H1 (cell line): ENCODE measurements at regions not wholly inside any gene's neighbourhood (a gene's known extent, or its start where the extent isn't known, plus 50 kb on each side); places are given as distances from the start of the nearest gene placed in this dataset.

Source experiments
- CTCF ChIA-PET: fragments of 300-600 bp; sonication (Branson Sonifier 250); formaldehyde crosslinking; loops from one replicate; lab custom pipeline; 2021; ENCODE audit not compliant: partially characterized antibody; lab: Charles Lee
- POLR2A ChIA-PET: fragments of 300-600 bp; sonication (Branson Sonifier 250); formaldehyde crosslinking; loops from one replicate; lab custom pipeline; 2021; ENCODE audit warnings: inconsistent platforms; ENCODE audit not compliant: partially characterized antibody; lab: Charles Lee
- DNase-seq, 2 experiments: peaks; one replicate each; pipeline versions ENCODE4 v3.0.0 to v3.0.0-alpha.2; 2010 to 2022; ENCODE audit warnings: low spot score in 2 of 2, low read depth in 1 of 2, mixed read lengths in 1 of 2
- FAIRE-seq: peaks from 2 replicates; lab custom pipeline; 2011; peaks lifted over from hg19 to GRCh38; lab: Jason Lieb, UNC
- H2AFZ ChIP-seq: 2 replicates; pipeline ENCODE4 v1.8.1; 2012; ENCODE audit warnings: low read length, inconsistent platforms
- H2AK5ac ChIP-seq: 2 replicates; pipeline ENCODE4 v1.6.1; 2013; ENCODE audit warnings: low read depth, low read length
- H2BK120ac ChIP-seq: replicated peaks from 2 replicates; pipeline ENCODE3; 2013; ENCODE audit warnings: low read depth, low read length, inconsistent platforms
- H2BK12ac ChIP-seq: 2 replicates; pipeline ENCODE4 v1.6.1; 2013; ENCODE audit warnings: low read depth, low read length
- H2BK15ac ChIP-seq: 2 replicates; pipeline ENCODE4 v1.6.1; 2013; ENCODE audit warnings: low read length
- H2BK20ac ChIP-seq: 2 replicates; pipeline ENCODE4 v1.6.1; 2013; ENCODE audit warnings: low read length
- H2BK5ac ChIP-seq: 2 replicates; pipeline ENCODE4 v1.6.1; 2013; ENCODE audit warnings: low read depth, low read length
- H3K14ac ChIP-seq: 2 replicates; pipeline ENCODE4 v1.6.1; 2013; ENCODE audit warnings: inconsistent platforms; ENCODE audit not compliant: insufficient read length
- H3K18ac ChIP-seq: 2 replicates; pipeline ENCODE4 v1.6.1; 2013; ENCODE audit warnings: low read length; ENCODE audit errors: extremely low read depth
- H3K23ac ChIP-seq: 2 replicates; pipeline ENCODE4 v1.6.1; 2013; ENCODE audit warnings: inconsistent platforms; ENCODE audit not compliant: insufficient read length
- H3K23me2 ChIP-seq: 2 replicates; pipeline ENCODE4 v1.6.1; 2013; ENCODE audit warnings: low read depth, low read length
- H3K27ac ChIP-seq: 2 replicates; pipeline ENCODE4 v1.6.1; 2011; ENCODE audit warnings: low read depth, low read length, inconsistent platforms
- H3K27me3 ChIP-seq, 4 experiments: replicated peaks in 1 of 4; 1 replicate in 1 of 4; 2 replicates in 3 of 4; pipeline versions ENCODE4 v1.6.1 to v1.8.1; 2011 to 2013; ENCODE audit warnings: low read length in 3 of 4, mild to moderate bottlenecking in 3 of 4, inconsistent platforms in 2 of 4, mixed read lengths in 2 of 4, moderate library complexity in 1 of 4; ENCODE audit not compliant: control insufficient read depth in 3 of 4, insufficient read depth in 3 of 4; ENCODE audit errors: extremely low read depth in 1 of 4
- H3K36me3 ChIP-seq, 4 experiments: 2 replicates each; pipeline versions ENCODE4 v1.6.1 to v1.8.1; 2011 to 2013; ENCODE audit warnings: mild to moderate bottlenecking in 4 of 4, low read length in 3 of 4, moderate library complexity in 2 of 4, control low read depth in 1 of 4, inconsistent platforms in 1 of 4; ENCODE audit not compliant: insufficient read depth in 4 of 4, control insufficient read depth in 2 of 4
- H3K4ac ChIP-seq: replicated peaks from 2 replicates; pipeline ENCODE3; 2013; ENCODE audit warnings: low read length, low read depth, mixed read lengths, inconsistent platforms; ENCODE audit not compliant: insufficient read length
- H3K4me1 ChIP-seq, 4 experiments: replicated peaks in 1 of 4; 1 replicate in 1 of 4; 2 replicates in 3 of 4; pipeline versions ENCODE4 v1.6.1 to v1.8.1; 2011 to 2013; ENCODE audit warnings: low read length in 3 of 4, inconsistent platforms in 2 of 4, mixed read lengths in 1 of 4; ENCODE audit not compliant: insufficient read depth in 4 of 4, control insufficient read depth in 3 of 4
- H3K4me2 ChIP-seq, 2 experiments: 2 replicates each; pipeline versions ENCODE4 v1.6.1 to v1.8.1; 2011 to 2013; ENCODE audit warnings: low read depth in 2 of 2, low read length in 2 of 2, control low read depth in 1 of 2, inconsistent platforms in 1 of 2, mild to moderate bottlenecking in 1 of 2; ENCODE audit not compliant: insufficient read depth in 1 of 2
- H3K4me3 ChIP-seq, 4 experiments: fragments of 200-600, 300-600 bp in 1 of 4; sonication (generic), shearing (Covaris generic), sonication (Bioruptor Twin) in 1 of 4; 2 replicates each; pipeline versions ENCODE4 v1.5.1 to v1.8.1; 2011 to 2016; ENCODE audit warnings: low read length in 4 of 4, low read depth in 3 of 4, control low read depth in 2 of 4, inconsistent platforms in 2 of 4, mild to moderate bottlenecking in 2 of 4, mixed read lengths in 1 of 4, moderate library complexity in 1 of 4; ENCODE audit not compliant: insufficient read depth in 2 of 4; ENCODE audit errors: extremely low read depth in 1 of 4
- H3K56ac ChIP-seq: replicated peaks from 2 replicates; pipeline ENCODE3; 2013; ENCODE audit warnings: low read depth, mild to moderate bottlenecking, mixed read lengths, low read length, inconsistent platforms; ENCODE audit not compliant: insufficient read length
- H3K79me1 ChIP-seq: 2 replicates; pipeline ENCODE4 v1.6.1; 2013; ENCODE audit warnings: low read depth, low read length, control low read depth
- H3K79me2 ChIP-seq, 2 experiments: 2 replicates each; pipeline versions ENCODE4 v1.6.1 to v1.8.1; 2012 to 2013; ENCODE audit warnings: low read length in 2 of 2, mild to moderate bottlenecking in 2 of 2, inconsistent platforms in 1 of 2; ENCODE audit not compliant: insufficient read depth in 2 of 2, control insufficient read depth in 1 of 2
- H3K9ac ChIP-seq, 4 experiments: replicated peaks in 1 of 4; 1 replicate in 1 of 4; 2 replicates in 3 of 4; pipeline versions ENCODE4 v1.6.1 to v1.8.1; 2011 to 2013; ENCODE audit warnings: low read depth in 3 of 4, low read length in 3 of 4, control low read depth in 2 of 4, mild to moderate bottlenecking in 2 of 4, moderate library complexity in 2 of 4, inconsistent platforms in 1 of 4; ENCODE audit errors: extremely low read depth in 1 of 4
- H3K9me3 ChIP-seq, 2 experiments: 2 replicates each; pipeline versions ENCODE4 v1.6.1 to v1.8.1; 2012 to 2013; ENCODE audit warnings: mild to moderate bottlenecking in 2 of 2, moderate library complexity in 2 of 2, control low read depth in 1 of 2, inconsistent platforms in 1 of 2, low read depth in 1 of 2, low read length in 1 of 2, mixed read lengths in 1 of 2; ENCODE audit not compliant: insufficient read depth in 2 of 2
- H4K20me1 ChIP-seq, 2 experiments: replicated peaks in 1 of 2; 2 replicates each; pipeline versions ENCODE3 to v1.8.1; 2011 to 2013; ENCODE audit warnings: inconsistent platforms in 2 of 2, low read length in 2 of 2, mild to moderate bottlenecking in 1 of 2; ENCODE audit not compliant: insufficient read depth in 2 of 2, control insufficient read depth in 1 of 2
- H4K5ac ChIP-seq: 2 replicates; pipeline ENCODE4 v1.6.1; 2013; ENCODE audit warnings: low read length, low read depth, mixed read lengths, inconsistent platforms; ENCODE audit not compliant: insufficient read length
- H4K8ac ChIP-seq: 2 replicates; pipeline ENCODE4 v1.8.0; 2013; ENCODE audit warnings: mild to moderate bottlenecking, moderate library complexity, low read length, inconsistent platforms; ENCODE audit not compliant: insufficient read depth; ENCODE audit errors: extremely low read depth
- H4K91ac ChIP-seq: replicated peaks from 2 replicates; pipeline ENCODE3; 2013; ENCODE audit warnings: low read length, mixed read lengths, inconsistent platforms; ENCODE audit not compliant: insufficient read length
- BACH1 ChIP-seq: IDR thresholded peaks from 2 replicates; pipeline ENCODE4 v1.6.1; 2012; ENCODE audit warnings: low read length, improper control_type of control experiment
- BRCA1 ChIP-seq: IDR thresholded peaks from 2 replicates; pipeline ENCODE4 v1.6.1; 2012; ENCODE audit warnings: low read depth, low read length, improper control_type of control experiment
- CTBP2 ChIP-seq: IDR thresholded peaks from 2 replicates; pipeline ENCODE4 v1.7.0; 2011; ENCODE audit warnings: borderline replicate concordance, mild to moderate bottlenecking, moderate library complexity, mixed read lengths, low read length; ENCODE audit not compliant: insufficient read depth, insufficient read length
- EP300 ChIP-seq, 2 experiments: IDR thresholded peaks; 1 replicate in 1 of 2; 2 replicates in 1 of 2; pipeline ENCODE4 v1.6.1; 2011 to 2012; ENCODE audit warnings: low read depth in 2 of 2, low read length in 2 of 2, mild to moderate bottlenecking in 2 of 2, borderline replicate concordance in 1 of 2, inconsistent platforms in 1 of 2, moderate library complexity in 1 of 2
- GABPA ChIP-seq: IDR thresholded peaks from 2 replicates; pipeline ENCODE4 v1.6.1; 2011; ENCODE audit warnings: mild to moderate bottlenecking, low read length, moderate library complexity, borderline replicate concordance; ENCODE audit not compliant: insufficient read depth
- GTF2F1 ChIP-seq: IDR thresholded peaks from 2 replicates; pipeline ENCODE4 v1.6.1; 2012; ENCODE audit warnings: low read depth, low read length, improper control_type of control experiment, borderline replicate concordance
- JUN ChIP-seq: IDR thresholded peaks from 2 replicates; pipeline ENCODE4 v1.6.1; 2011; ENCODE audit warnings: low read depth, mild to moderate bottlenecking, improper control_type of control experiment, low read length
- POU5F1 ChIP-seq: IDR thresholded peaks from 2 replicates; pipeline ENCODE4 v1.6.1; 2011; ENCODE audit warnings: low read depth, mild to moderate bottlenecking, low read length, moderate library complexity
- RFX5 ChIP-seq: IDR thresholded peaks from 2 replicates; pipeline ENCODE4 v1.6.1; 2011; ENCODE audit warnings: low read depth, low read length, improper control_type of control experiment, borderline replicate concordance
- SUZ12 ChIP-seq: fragments of 200-600 bp; sonication (generic); IDR thresholded peaks from 2 replicates; pipeline ENCODE4 v1.6.1; 2012; ENCODE audit warnings: mild to moderate bottlenecking, inconsistent platforms, low read length, moderate library complexity, mixed read lengths
- TAF7 ChIP-seq: optimal IDR thresholded peaks from 2 replicates; pipeline ENCODE3; 2011; ENCODE audit warnings: low read depth, mild to moderate bottlenecking, inconsistent platforms, low read length, moderate library complexity, borderline replicate concordance
- TCF12 ChIP-seq: IDR thresholded peaks from 2 replicates; pipeline ENCODE4 v1.6.1; 2011; ENCODE audit warnings: low read depth, mild to moderate bottlenecking, low read length
- TEAD4 ChIP-seq: IDR thresholded peaks from 2 replicates; pipeline ENCODE4 v1.6.1; 2012; ENCODE audit warnings: low read depth, low read length, inconsistent platforms, mixed read lengths
- WGBS, 2 experiments: shearing (Covaris generic) in 1 of 2; methylation state at CpG; one replicate each; pipeline versions ENCODE4 v1.1.6 to v1.1.7; 2013 to 2015; ENCODE audit warnings: low lambda C conversion rate in 2 of 2, mixed read lengths in 2 of 2, inconsistent platforms in 1 of 2, low coverage in 1 of 2, missing lambda C conversion rate in 1 of 2; ENCODE audit not compliant: insufficient replicate concordance in 2 of 2, insufficient coverage in 1 of 2, insufficient read length in 1 of 2; ENCODE audit errors: extremely low coverage in 1 of 2, missing lambda C conversion rate in 1 of 2; 5-methylcytosine and 5-hydroxymethylcytosine counted together
- TF ChIP-seq, protein P1 (sequence below): IDR thresholded peaks from 2 replicates; pipeline ENCODE4 v1.6.1; 2012; ENCODE audit warnings: inconsistent platforms

DNA sequence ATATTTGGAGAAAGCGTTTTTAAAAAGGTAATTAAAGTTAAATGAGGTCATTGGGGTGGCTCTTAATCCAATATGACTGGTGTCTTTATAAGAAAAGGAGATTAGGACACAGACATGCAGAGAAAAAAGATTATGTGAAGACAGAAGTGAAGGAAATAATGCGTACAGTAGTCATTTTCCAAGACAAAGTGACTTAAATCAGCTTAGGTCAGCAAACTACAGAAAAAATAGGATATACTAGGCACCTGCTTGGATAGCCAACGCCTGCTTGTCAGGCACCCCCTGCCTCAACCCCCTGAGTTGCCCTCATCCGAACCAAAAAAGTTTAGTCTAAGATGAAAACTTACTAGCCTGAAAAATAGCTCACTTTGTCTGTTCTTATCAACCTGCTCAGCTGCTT, 58.2 kb upstream of the SPAG17 start:
- Histone ChIP-seq H3K18ac (no peak overlapping the region), H3K27me3 (no peaks in the 10 kb centered on the region), H2BK120ac (no peak overlapping the region), H2AK5ac (no peak overlapping the region), H3K4me2 (no peak overlapping the region), H3K27ac (no peak overlapping the region), H3K4ac (no peak overlapping the region), H3K14ac (no peak overlapping the region), H2AFZ (no peak overlapping the region), H3K36me3 (no peaks in the 10 kb centered on the region), H2BK20ac (no peak overlapping the region), H2BK15ac (no peak overlapping the region), H3K4me3 (no peak overlapping the region), H4K8ac (no peak overlapping the region), H4K5ac (no peak overlapping the region), H3K56ac (no peak overlapping the region), H4K91ac (no peak overlapping the region), H3K9ac (no peak overlapping the region), H3K79me2 (no peaks in the 10 kb centered on the region), H3K79me1 (no peaks in the 10 kb centered on the region), H3K4me1 (peaks cover 0 to 9% (median 2%) of the 10 kb centered on the region in 4 experiments; a peak in 2 of 7 replicates), H2BK5ac (no peak overlapping the region), H4K20me1 (no peaks in the 10 kb centered on the region), H3K23ac (no peak overlapping the region), H3K23me2 (no peaks in the 10 kb centered on the region)
- WGBS, 2 experiments: 87% methylated on average over 4 of the region's 4 CpGs; no CpG with 5 or more reads in 1 of the 2 experiments
- DNase-seq (no peak), FAIRE-seq (no peak)
- CTCF ChIA-PET: interaction anchor here (0.8 to 2.4 kb wide), 5 partner anchors 9 to 1032 kb away, joined by 3 to 7 read pairs (median 3); no protein-coding TSS in a partner anchor
- TF ChIP-seq SUZ12: no peak
- TF ChIP-seq TEAD4: no peak
- no peak for TF ChIP-seq TCF12
- TF ChIP-seq EP300 (IDR thresholded peaks at IDR 0.05; ENCODE audit: borderline replicate concordance in 1 of 2, low read depth in 2 of 2, low read length in 2 of 2): no peak
- no peak for TF ChIP-seq BACH1
- TF ChIP-seq POU5F1: no peak
- TF ChIP-seq TAF7: no peak
- no peak for TF ChIP-seq CTBP2
- TF ChIP-seq, protein P1, sequence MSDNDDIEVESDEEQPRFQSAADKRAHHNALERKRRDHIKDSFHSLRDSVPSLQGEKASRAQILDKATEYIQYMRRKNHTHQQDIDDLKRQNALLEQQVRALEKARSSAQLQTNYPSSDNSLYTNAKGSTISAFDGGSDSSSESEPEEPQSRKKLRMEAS: no peak
- TF ChIP-seq BRCA1: no peak
- no peak for TF ChIP-seq GTF2F1
- no peak for TF ChIP-seq RFX5
- TF ChIP-seq GABPA: no peak
- TF ChIP-seq JUN: no peak
- TF ChIP-seq, all 59 proteins: peak for 0
- POLR2A ChIA-PET: no interaction called here
- Histone ChIP-seq H3K9me3 (peaks cover 7 to 15% of the 10 kb centered on the region in 2 experiments), H2BK12ac (no peak overlapping the region)
